H1 (cell line): ENCODE measurements at regions not wholly inside any gene's neighbourhood (a gene's known extent, or its start where the extent isn't known, plus 50 kb on each side); places are given as distances from the start of the nearest gene placed in this dataset.

Source experiments
- CTCF ChIA-PET: fragments of 300-600 bp; sonication (Branson Sonifier 250); formaldehyde crosslinking; loops from one replicate; lab custom pipeline; 2021; ENCODE audit not compliant: partially characterized antibody; lab: Charles Lee
- POLR2A ChIA-PET: fragments of 300-600 bp; sonication (Branson Sonifier 250); formaldehyde crosslinking; loops from one replicate; lab custom pipeline; 2021; ENCODE audit warnings: inconsistent platforms; ENCODE audit not compliant: partially characterized antibody; lab: Charles Lee
- DNase-seq, 2 experiments: peaks; one replicate each; pipeline versions ENCODE4 v3.0.0 to v3.0.0-alpha.2; 2010 to 2022; ENCODE audit warnings: low spot score in 2 of 2, low read depth in 1 of 2, mixed read lengths in 1 of 2
- FAIRE-seq: peaks from 2 replicates; lab custom pipeline; 2011; peaks lifted over from hg19 to GRCh38; lab: Jason Lieb, UNC
- H2AFZ ChIP-seq: 2 replicates; pipeline ENCODE4 v1.8.1; 2012; ENCODE audit warnings: low read length, inconsistent platforms
- H2AK5ac ChIP-seq: 2 replicates; pipeline ENCODE4 v1.6.1; 2013; ENCODE audit warnings: low read depth, low read length
- H2BK120ac ChIP-seq: replicated peaks from 2 replicates; pipeline ENCODE3; 2013; ENCODE audit warnings: low read depth, low read length, inconsistent platforms
- H2BK12ac ChIP-seq: 2 replicates; pipeline ENCODE4 v1.6.1; 2013; ENCODE audit warnings: low read depth, low read length
- H2BK15ac ChIP-seq: 2 replicates; pipeline ENCODE4 v1.6.1; 2013; ENCODE audit warnings: low read length
- H2BK20ac ChIP-seq: 2 replicates; pipeline ENCODE4 v1.6.1; 2013; ENCODE audit warnings: low read length
- H2BK5ac ChIP-seq: 2 replicates; pipeline ENCODE4 v1.6.1; 2013; ENCODE audit warnings: low read depth, low read length
- H3K14ac ChIP-seq: 2 replicates; pipeline ENCODE4 v1.6.1; 2013; ENCODE audit warnings: inconsistent platforms; ENCODE audit not compliant: insufficient read length
- H3K18ac ChIP-seq: 2 replicates; pipeline ENCODE4 v1.6.1; 2013; ENCODE audit warnings: low read length; ENCODE audit errors: extremely low read depth
- H3K23ac ChIP-seq: 2 replicates; pipeline ENCODE4 v1.6.1; 2013; ENCODE audit warnings: inconsistent platforms; ENCODE audit not compliant: insufficient read length
- H3K23me2 ChIP-seq: 2 replicates; pipeline ENCODE4 v1.6.1; 2013; ENCODE audit warnings: low read depth, low read length
- H3K27ac ChIP-seq: 2 replicates; pipeline ENCODE4 v1.6.1; 2011; ENCODE audit warnings: low read depth, low read length, inconsistent platforms
- H3K27me3 ChIP-seq, 4 experiments: replicated peaks in 1 of 4; 1 replicate in 1 of 4; 2 replicates in 3 of 4; pipeline versions ENCODE4 v1.6.1 to v1.8.1; 2011 to 2013; ENCODE audit warnings: low read length in 3 of 4, mild to moderate bottlenecking in 3 of 4, inconsistent platforms in 2 of 4, mixed read lengths in 2 of 4, moderate library complexity in 1 of 4; ENCODE audit not compliant: control insufficient read depth in 3 of 4, insufficient read depth in 3 of 4; ENCODE audit errors: extremely low read depth in 1 of 4
- H3K36me3 ChIP-seq, 4 experiments: 2 replicates each; pipeline versions ENCODE4 v1.6.1 to v1.8.1; 2011 to 2013; ENCODE audit warnings: mild to moderate bottlenecking in 4 of 4, low read length in 3 of 4, moderate library complexity in 2 of 4, control low read depth in 1 of 4, inconsistent platforms in 1 of 4; ENCODE audit not compliant: insufficient read depth in 4 of 4, control insufficient read depth in 2 of 4
- H3K4ac ChIP-seq: replicated peaks from 2 replicates; pipeline ENCODE3; 2013; ENCODE audit warnings: low read length, low read depth, mixed read lengths, inconsistent platforms; ENCODE audit not compliant: insufficient read length
- H3K4me1 ChIP-seq, 4 experiments: replicated peaks in 1 of 4; 1 replicate in 1 of 4; 2 replicates in 3 of 4; pipeline versions ENCODE4 v1.6.1 to v1.8.1; 2011 to 2013; ENCODE audit warnings: low read length in 3 of 4, inconsistent platforms in 2 of 4, mixed read lengths in 1 of 4; ENCODE audit not compliant: insufficient read depth in 4 of 4, control insufficient read depth in 3 of 4
- H3K4me2 ChIP-seq, 2 experiments: 2 replicates each; pipeline versions ENCODE4 v1.6.1 to v1.8.1; 2011 to 2013; ENCODE audit warnings: low read depth in 2 of 2, low read length in 2 of 2, control low read depth in 1 of 2, inconsistent platforms in 1 of 2, mild to moderate bottlenecking in 1 of 2; ENCODE audit not compliant: insufficient read depth in 1 of 2
- H3K4me3 ChIP-seq, 4 experiments: fragments of 200-600, 300-600 bp in 1 of 4; sonication (generic), shearing (Covaris generic), sonication (Bioruptor Twin) in 1 of 4; 2 replicates each; pipeline versions ENCODE4 v1.5.1 to v1.8.1; 2011 to 2016; ENCODE audit warnings: low read length in 4 of 4, low read depth in 3 of 4, control low read depth in 2 of 4, inconsistent platforms in 2 of 4, mild to moderate bottlenecking in 2 of 4, mixed read lengths in 1 of 4, moderate library complexity in 1 of 4; ENCODE audit not compliant: insufficient read depth in 2 of 4; ENCODE audit errors: extremely low read depth in 1 of 4
- H3K56ac ChIP-seq: replicated peaks from 2 replicates; pipeline ENCODE3; 2013; ENCODE audit warnings: low read depth, mild to moderate bottlenecking, mixed read lengths, low read length, inconsistent platforms; ENCODE audit not compliant: insufficient read length
- H3K79me1 ChIP-seq: 2 replicates; pipeline ENCODE4 v1.6.1; 2013; ENCODE audit warnings: low read depth, low read length, control low read depth
- H3K79me2 ChIP-seq, 2 experiments: 2 replicates each; pipeline versions ENCODE4 v1.6.1 to v1.8.1; 2012 to 2013; ENCODE audit warnings: low read length in 2 of 2, mild to moderate bottlenecking in 2 of 2, inconsistent platforms in 1 of 2; ENCODE audit not compliant: insufficient read depth in 2 of 2, control insufficient read depth in 1 of 2
- H3K9ac ChIP-seq, 4 experiments: replicated peaks in 1 of 4; 1 replicate in 1 of 4; 2 replicates in 3 of 4; pipeline versions ENCODE4 v1.6.1 to v1.8.1; 2011 to 2013; ENCODE audit warnings: low read depth in 3 of 4, low read length in 3 of 4, control low read depth in 2 of 4, mild to moderate bottlenecking in 2 of 4, moderate library complexity in 2 of 4, inconsistent platforms in 1 of 4; ENCODE audit errors: extremely low read depth in 1 of 4
- H3K9me3 ChIP-seq, 2 experiments: 2 replicates each; pipeline versions ENCODE4 v1.6.1 to v1.8.1; 2012 to 2013; ENCODE audit warnings: mild to moderate bottlenecking in 2 of 2, moderate library complexity in 2 of 2, control low read depth in 1 of 2, inconsistent platforms in 1 of 2, low read depth in 1 of 2, low read length in 1 of 2, mixed read lengths in 1 of 2; ENCODE audit not compliant: insufficient read depth in 2 of 2
- H4K20me1 ChIP-seq, 2 experiments: replicated peaks in 1 of 2; 2 replicates each; pipeline versions ENCODE3 to v1.8.1; 2011 to 2013; ENCODE audit warnings: inconsistent platforms in 2 of 2, low read length in 2 of 2, mild to moderate bottlenecking in 1 of 2; ENCODE audit not compliant: insufficient read depth in 2 of 2, control insufficient read depth in 1 of 2
- H4K5ac ChIP-seq: 2 replicates; pipeline ENCODE4 v1.6.1; 2013; ENCODE audit warnings: low read length, low read depth, mixed read lengths, inconsistent platforms; ENCODE audit not compliant: insufficient read length
- H4K8ac ChIP-seq: 2 replicates; pipeline ENCODE4 v1.8.0; 2013; ENCODE audit warnings: mild to moderate bottlenecking, moderate library complexity, low read length, inconsistent platforms; ENCODE audit not compliant: insufficient read depth; ENCODE audit errors: extremely low read depth
- H4K91ac ChIP-seq: replicated peaks from 2 replicates; pipeline ENCODE3; 2013; ENCODE audit warnings: low read length, mixed read lengths, inconsistent platforms; ENCODE audit not compliant: insufficient read length
- CEBPB ChIP-seq: IDR thresholded peaks from 2 replicates; pipeline ENCODE4 v1.6.1; 2012; ENCODE audit warnings: low read depth, low read length
- CTBP2 ChIP-seq: IDR thresholded peaks from 2 replicates; pipeline ENCODE4 v1.7.0; 2011; ENCODE audit warnings: borderline replicate concordance, mild to moderate bottlenecking, moderate library complexity, mixed read lengths, low read length; ENCODE audit not compliant: insufficient read depth, insufficient read length
- EZH2 ChIP-seq: fragments of 200-600 bp; sonication (generic); IDR thresholded peaks from 2 replicates; pipeline ENCODE4 v1.7.1; 2012; ENCODE audit warnings: low read depth, mild to moderate bottlenecking, moderate library complexity, low read length, inconsistent platforms; ENCODE audit not compliant: severe bottlenecking
- HDAC6 ChIP-seq: IDR thresholded peaks from one replicate; pipeline ENCODE4 v1.7.1; 2012; ENCODE audit warnings: low read depth, mild to moderate bottlenecking, inconsistent platforms, low read length, moderate library complexity
- RXRA ChIP-seq: IDR thresholded peaks from 2 replicates; pipeline ENCODE4 v1.6.1; 2011; ENCODE audit warnings: low read depth, mild to moderate bottlenecking, low read length, moderate library complexity; ENCODE audit not compliant: insufficient read depth
- SIRT6 ChIP-seq: IDR thresholded peaks from one replicate; pipeline ENCODE4 v1.7.1; 2012; ENCODE audit warnings: low read length, inconsistent platforms
- WGBS, 2 experiments: shearing (Covaris generic) in 1 of 2; methylation state at CpG; one replicate each; pipeline versions ENCODE4 v1.1.6 to v1.1.7; 2013 to 2015; ENCODE audit warnings: low lambda C conversion rate in 2 of 2, mixed read lengths in 2 of 2, inconsistent platforms in 1 of 2, low coverage in 1 of 2, missing lambda C conversion rate in 1 of 2; ENCODE audit not compliant: insufficient replicate concordance in 2 of 2, insufficient coverage in 1 of 2, insufficient read length in 1 of 2; ENCODE audit errors: extremely low coverage in 1 of 2, missing lambda C conversion rate in 1 of 2; 5-methylcytosine and 5-hydroxymethylcytosine counted together

- Histone ChIP-seq H3K27me3 (no peaks in the 10 kb centered on the region), H3K27ac (no peak overlapping the region), H4K91ac (no peak overlapping the region), H4K20me1 (no peaks in the 10 kb centered on the region), H3K36me3 (no peaks in the 10 kb centered on the region), H3K18ac (no peak overlapping the region), H2BK12ac (no peak overlapping the region), H3K56ac (no peak overlapping the region), H3K4me3 (no peak overlapping the region), H4K8ac (no peak overlapping the region), H3K4me2 (no peak overlapping the region), H3K9ac (no peak overlapping the region), H2AK5ac (no peak overlapping the region), H3K79me1 (no peaks in the 10 kb centered on the region), H2BK5ac (no peak overlapping the region), H4K5ac (no peak overlapping the region), H3K4me1 (no peaks in the 10 kb centered on the region), H3K79me2 (no peaks in the 10 kb centered on the region), H3K23ac (no peak overlapping the region), H3K14ac (no peak overlapping the region), H3K4ac (no peak overlapping the region), H2BK120ac (no peak overlapping the region), H2AFZ (no peak overlapping the region), H2BK20ac (no peak overlapping the region), H2BK15ac (no peak overlapping the region), H3K23me2 (no peaks in the 10 kb centered on the region), H3K9me3 (no peaks in the 10 kb centered on the region)
- ChIA-PET POLR2A (no interaction called here), CTCF (no interaction called here)
- no peak for FAIRE-seq
- DNase-seq, result no peak
- 93% methylated on average over 4 of the region's 4 CpGs; no CpG with 5 or more reads in 1 of the 2 experiments for WGBS, 2 experiments
- TF ChIP-seq CEBPB (no peak), CTBP2 (no peak), EZH2 (no peak), SIRT6 (no peak), RXRA (no peak), HDAC6 (no peak)
Measured at GRCh38 chr5:125555591-125555990, 809.2 kb upstream of the ZNF608 start.
